Activated CD8-positive, alpha-beta T cell treated with anti-CD3 and anti-CD28 coated beads for 36 hours (primary cell): ENCODE measurements at regions not wholly inside any gene's neighbourhood (a gene's known extent, or its start where the extent isn't known, plus 50 kb on each side); places are given as distances from the start of the nearest gene placed in this dataset.

Experiments used
- ATAC-seq: fragments of 200-7000 bp; cut with Tn5 transposase; one replicate; pipeline ENCODE4 v1.10.0; 2021; ENCODE audit warnings: mild to moderate bottlenecking, moderate library complexity
- CTCF ChIA-PET: fragments of 350-600 bp; sonication (Branson Sonifier 250); formaldehyde crosslinking; loops from one replicate; lab custom pipeline; 2021; ENCODE audit warnings: antibody characterized with exemption; lab: Charles Lee
- POLR2A ChIA-PET: fragments of 350-600 bp; sonication (Branson Sonifier 250); formaldehyde crosslinking; loops from one replicate; lab custom pipeline; 2021; ENCODE audit warnings: antibody characterized with exemption; lab: Charles Lee
- DNase-seq: peaks from one replicate; pipeline ENCODE4 v3.0.0-alpha.2; 2020
- H3K27ac Mint-ChIP-seq: one replicate; pipeline ENCODE4 v1.8.0; 2021; ENCODE audit warnings: mild to moderate bottlenecking, mixed read lengths
- H3K27me3 Mint-ChIP-seq: one replicate; pipeline ENCODE4 v1.8.0; 2021; ENCODE audit warnings: mixed read lengths
- H3K36me3 Mint-ChIP-seq: one replicate; pipeline ENCODE4 v1.8.0; 2021; ENCODE audit warnings: low read depth, mixed read lengths
- H3K4me1 Mint-ChIP-seq: one replicate; pipeline ENCODE4 v1.8.0; 2021; ENCODE audit warnings: low read depth, mixed read lengths
- H3K4me3 Mint-ChIP-seq: one replicate; pipeline ENCODE4 v1.8.0; 2021; ENCODE audit warnings: mild to moderate bottlenecking, moderate library complexity, mixed read lengths
- H3K9me3 Mint-ChIP-seq: one replicate; pipeline ENCODE4 v1.8.0; 2021; ENCODE audit warnings: mixed read lengths
- CTCF ChIP-seq: fragments of 200-600 bp; IDR thresholded peaks from one replicate; pipeline ENCODE4 v1.8.0; 2022; ENCODE audit warnings: antibody characterized with exemption, mild to moderate bottlenecking
- intact Hi-C: fragments of 100-400 bp; cut with micrococcal nuclease; formaldehyde crosslinking; loops from one replicate; pipeline ENCODE4 v1.10.0; 2022

- no peaks in the 10 kb centered on the region for H3K36me3 Mint-ChIP-seq
- intact Hi-C loops: no loop called here
Measured at GRCh38 chrX:113833096-113834055, 750.5 kb upstream of the HTR2C start.

GRCh38 chrX:113828470-113828869, 755.4 kb upstream of the HTR2C start:
- ChIA-PET POLR2A (interaction anchor here (0.6 kb wide), 1 partner anchor 355 kb away, joined by 3 read pairs; no protein-coding TSS in a partner anchor), CTCF (no interaction called here)
- H3K27ac Mint-ChIP-seq: no peak overlapping the region
- intact Hi-C loops: no loop called here
- ATAC-seq (no peak), DNase-seq (no peak)
- no peaks in the 10 kb centered on the region for H3K27me3 Mint-ChIP-seq
- no peaks in the 10 kb centered on the region for H3K4me1 Mint-ChIP-seq
- H3K9me3 Mint-ChIP-seq: no peaks in the 10 kb centered on the region
- TF ChIP-seq CTCF: no peak
- no peak overlapping the region for H3K4me3 Mint-ChIP-seq
- no peaks in the 10 kb centered on the region for H3K36me3 Mint-ChIP-seq

More at GRCh38 chrX:113833096-113834055, 750.5 kb upstream of the HTR2C start:
- Mint-ChIP-seq H3K9me3 (no peaks in the 10 kb centered on the region), H3K4me3 (no peak overlapping the region), H3K4me1 (no peaks in the 10 kb centered on the region), H3K27me3 (no peaks in the 10 kb centered on the region), H3K27ac (no peak overlapping the region)
- ATAC-seq (no peak), DNase-seq (no peak)
- TF ChIP-seq CTCF: no peak
- POLR2A ChIA-PET: no interaction called here
- CTCF ChIA-PET: no interaction called here

GRCh38 chrX:113818346-113818745, 765.5 kb upstream of the HTR2C start:
- POLR2A ChIA-PET: no interaction called here
- no peak for DNase-seq
- H3K27ac Mint-ChIP-seq: no peak overlapping the region
- no peak for ATAC-seq
- H3K9me3 Mint-ChIP-seq: peaks cover 4% of the 10 kb centered on the region
- intact Hi-C loops: no loop called here
- H3K36me3 Mint-ChIP-seq: no peaks in the 10 kb centered on the region
- CTCF ChIA-PET: no interaction called here
- H3K4me1 Mint-ChIP-seq: no peaks in the 10 kb centered on the region
- no peak for TF ChIP-seq CTCF
- no peak overlapping the region for H3K4me3 Mint-ChIP-seq
- no peaks in the 10 kb centered on the region for H3K27me3 Mint-ChIP-seq

GRCh38 chrX:113804819-113805218, 779.1 kb upstream of the HTR2C start:
- no peak for TF ChIP-seq CTCF
- ChIA-PET POLR2A (interaction anchor here (0.6 to 0.7 kb wide), 2 partner anchors 162 to 194 kb away, joined by 3 read pairs; no protein-coding TSS in a partner anchor), CTCF (no interaction called here)
- Mint-ChIP-seq H3K4me3 (no peak overlapping the region), H3K36me3 (no peaks in the 10 kb centered on the region), H3K27ac (no peak overlapping the region), H3K4me1 (no peaks in the 10 kb centered on the region), H3K27me3 (no peaks in the 10 kb centered on the region), H3K9me3 (no peaks in the 10 kb centered on the region)
- ATAC-seq (no peak), DNase-seq (no peak)
- intact Hi-C loops: no loop called here

GRCh38 chrX:113804291-113804690, 779.6 kb upstream of the HTR2C start:
- DNase-seq (no peak), ATAC-seq (no peak)
- H3K36me3 Mint-ChIP-seq: no peaks in the 10 kb centered on the region
- H3K4me1 Mint-ChIP-seq: no peaks in the 10 kb centered on the region
- no peak for TF ChIP-seq CTCF
- ChIA-PET POLR2A (interaction anchor here (0.6 kb wide), 1 partner anchor 194 kb away, joined by 3 read pairs; no protein-coding TSS in a partner anchor), CTCF (no interaction called here)
- H3K4me3 Mint-ChIP-seq: no peak overlapping the region
- no peaks in the 10 kb centered on the region for H3K9me3 Mint-ChIP-seq
- intact Hi-C loops: no loop called here
- no peak overlapping the region for H3K27ac Mint-ChIP-seq
- H3K27me3 Mint-ChIP-seq: no peaks in the 10 kb centered on the region
